ENCODE measurements at regions not wholly inside any gene's neighbourhood (a gene's known extent, or its start where the extent isn't known, plus 50 kb on each side); places are given as distances from the start of the nearest gene placed in this dataset.

DNA sequence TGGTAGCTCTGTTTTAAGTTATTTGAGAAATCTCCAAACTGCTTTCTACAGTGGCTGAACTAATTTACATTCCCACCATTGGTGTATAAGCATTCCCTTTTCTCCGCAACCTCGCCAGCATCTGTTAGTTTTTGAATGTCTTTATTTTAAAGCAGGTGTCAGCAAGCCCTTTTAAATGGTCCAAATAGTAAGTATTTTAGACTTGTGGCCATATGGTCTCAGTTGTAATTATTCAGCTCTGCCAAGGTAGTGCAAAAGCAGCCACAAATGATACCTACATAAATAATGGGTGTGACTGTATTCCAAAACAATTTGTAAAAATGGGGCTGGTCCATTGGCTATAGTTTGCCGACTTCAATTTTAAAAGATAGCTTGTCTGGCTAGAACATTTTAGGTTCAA is 58.7 kb upstream of the TMTC4 start:
- Histone ChIP-seq H3K23me2 (ENCODE audit: insufficient read length, low read depth, low read length, poor library complexity, severe bottlenecking) (no peaks in the 10 kb centered on the region), H2BK20ac (ENCODE audit: low read depth, low read length, poor library complexity, severe bottlenecking) (no peak overlapping the region), H3K9me3 (ENCODE audit: control insufficient read depth, low read depth, low read length) (no peaks in the 10 kb centered on the region), H3K4me1 (ENCODE audit: insufficient read depth, low read length) (no peaks in the 10 kb centered on the region), H3K4me2 (ENCODE audit: insufficient read depth, insufficient read length, low read length) (no peak overlapping the region), H3K14ac (ENCODE audit: insufficient read depth, low read length) (no peak overlapping the region), H3K56ac (ENCODE audit: insufficient read length, low read depth, low read length) (no peak overlapping the region), H4K5ac (ENCODE audit: insufficient read length, low read depth, low read length) (no peak overlapping the region), H2BK5ac (ENCODE audit: insufficient read length, low read length) (no peak overlapping the region), H4K8ac (replicated peaks; ENCODE audit: insufficient read length, low read depth, low read length) (no peak overlapping the region), H3K4ac (ENCODE audit: low read depth, low read length) (no peak overlapping the region), H4K20me1 (ENCODE audit: control insufficient read depth, insufficient read depth, insufficient read length) (no peaks in the 10 kb centered on the region), H2BK15ac (ENCODE audit: low read depth, low read length) (no peak overlapping the region), H3K18ac (ENCODE audit: insufficient read length, low read depth, low read length) (no peak overlapping the region), H3K23ac (ENCODE audit: insufficient read length, low read depth, low read length) (no peak overlapping the region), H2AFZ (ENCODE audit: low read length) (no peak overlapping the region), H3T11ph (ENCODE audit: low read length) (no peak overlapping the region), H3K27me3 (ENCODE audit: insufficient read depth, low read length) (no peaks in the 10 kb centered on the region), H2BK12ac (ENCODE audit: insufficient read length, low read depth, low read length) (no peak overlapping the region), H3K27ac (ENCODE audit: insufficient read length, low read depth, low read length) (no peak overlapping the region), H4K91ac (ENCODE audit: insufficient read length, low read depth, low read length) (no peak overlapping the region), H2AK5ac (ENCODE audit: insufficient read length, low read length) (no peak overlapping the region), H2BK120ac (ENCODE audit: low read depth, low read length, poor library complexity, severe bottlenecking) (no peak overlapping the region), H3K79me2 (ENCODE audit: insufficient read depth, low read length) (no peaks in the 10 kb centered on the region), H3K9ac (ENCODE audit: extremely low read depth, insufficient read length, low read length) (no peak overlapping the region), H3K79me1 (ENCODE audit: insufficient read depth, low read depth, low read length, poor library complexity, severe bottlenecking) (no peaks in the 10 kb centered on the region)
- no peak overlapping the region for H3K4me3 Mint-ChIP-seq
- H3K9me3 Mint-ChIP-seq = peaks cover 2 to 11% of the 10 kb centered on the region in 2 experiments; a peak in 2 of 5 replicates
- H3K36me3 Mint-ChIP-seq (ENCODE audit: insufficient read depth in 1 of 3, low read depth in 3 of 3) = peaks cover 0 to 4% (median 3%) of the 10 kb centered on the region in 3 experiments; a peak in 3 of 7 replicates
- no CpG with 5 or more reads among the region's 3 CpGs for WGBS (ENCODE audit: extremely low coverage, insufficient read length, low lambda C conversion rate)
- no peaks in the 10 kb centered on the region; the same call in 1 of the 2 replicates for H3K27me3 Mint-ChIP-seq (ENCODE audit: low read depth)
- TF ChIP-seq CTCF (conservative IDR thresholded peaks at IDR 0.05) = no peak
- DNase-seq = no peak
- peaks cover 0 to 2% of the 10 kb centered on the region in 2 experiments; a peak in 2 of 4 replicates for H3K4me1 Mint-ChIP-seq
- no peak overlapping the region for H3K27ac Mint-ChIP-seq

All from H9 (cell line).